Testis (tissue), 2 donors: ENCODE measurements at regions not wholly inside any gene's neighbourhood (a gene's known extent, or its start where the extent isn't known, plus 50 kb on each side); places are given as distances from the start of the nearest gene placed in this dataset.

Experiments
- DNase-seq: peaks from one replicate; pipeline ENCODE4 v3.0.0-alpha.2; 2019
- H3K27ac ChIP-seq, 2 donors: fragments of 200-600 bp; sonication (generic); one replicate each; pipeline ENCODE4 v1.5.1; 2019
- H3K27me3 ChIP-seq: fragments of 200-600 bp; sonication (generic); one replicate; pipeline ENCODE4 v1.5.1; 2019
- H3K36me3 ChIP-seq: fragments of 200-600 bp; sonication (generic); one replicate; pipeline ENCODE4 v1.5.1; 2017; ENCODE audit warnings: low read depth; ENCODE audit errors: missing control alignments
- H3K4me1 ChIP-seq: fragments of 200-600 bp; sonication (generic); one replicate; pipeline ENCODE4 v1.5.1; 2019
- H3K4me3 ChIP-seq, 2 donors: fragments of 200-600 bp; sonication (generic); one replicate each; pipeline ENCODE4 v1.5.1; 2017 to 2019
- H3K9me3 ChIP-seq: fragments of 200-600 bp; sonication (generic); one replicate; pipeline ENCODE4 v1.5.1; 2017
- CTCF ChIP-seq, 3 experiments: fragments of 450-650 bp in 2 of 3; fragments of 200-600 bp in 1 of 3; sonication (generic) in 1 of 3; IDR thresholded peaks; one replicate each; pipeline ENCODE4 v1.5.1; 2016 to 2019; ENCODE audit warnings: antibody characterized with exemption in 3 of 3, mild to moderate bottlenecking in 2 of 3, moderate library complexity in 1 of 3
- POLR2A ChIP-seq: fragments of 450-650 bp; IDR thresholded peaks from one replicate; pipeline ENCODE4 v1.6.1; 2017; ENCODE audit warnings: antibody characterized with exemption, mild to moderate bottlenecking, moderate library complexity
- WGBS, 2 donors: methylation state at CpG; one replicate each; pipeline ENCODE4 v1.1.5; 2018; 5-methylcytosine and 5-hydroxymethylcytosine counted together
- intact Hi-C: fragments of 100-400 bp; cut with DNase I; formaldehyde crosslinking; loops from one replicate; pipeline ENCODE4 v1.15.1; 2023; ENCODE audit warnings: low total_unique reads

DNA sequence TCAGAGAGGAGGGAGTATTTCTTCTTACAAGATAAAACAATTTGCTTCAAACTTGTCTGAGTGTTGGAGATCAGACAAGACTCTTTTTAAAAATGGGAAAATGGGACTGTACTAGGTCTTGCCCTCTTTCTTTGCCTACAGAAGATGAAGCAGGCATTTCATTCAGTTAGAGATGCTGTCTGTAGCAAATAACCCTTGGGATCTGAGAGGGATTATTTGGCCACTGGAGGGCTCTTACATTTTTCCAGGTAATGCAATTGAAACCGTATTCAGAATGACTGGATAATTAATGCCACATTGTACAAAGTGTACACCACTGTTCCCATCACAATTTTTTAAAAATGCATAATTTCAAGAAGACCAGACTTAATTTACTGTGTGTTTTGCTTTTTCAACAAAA lies 258.5 kb upstream of the KIRREL3 start:
- Histone ChIP-seq H3K9me3 (no peaks in the 10 kb centered on the region), H3K4me3 (no peak overlapping the region), H3K27ac (no peak overlapping the region), H3K4me1 (no peaks in the 10 kb centered on the region), H3K36me3 (no peaks in the 10 kb centered on the region), H3K27me3 (no peaks in the 10 kb centered on the region)
- 70 to 71% methylated on average over 1 of the region's 1 CpG for whole genome bisulfite sequencing, 2 donors
- TF ChIP-seq POLR2A (no peak), CTCF (IDR thresholded peaks at IDR 0.05) (no peak)
- DNase-seq: no peak
- intact Hi-C loops: no loop called here

GRCh38 chr11:127255209-127255608 lies 254.6 kb upstream of the KIRREL3 start:
- Histone ChIP-seq H3K4me3 (no peak overlapping the region), H3K27ac (no peak overlapping the region), H3K36me3 (no peaks in the 10 kb centered on the region), H3K27me3 (no peaks in the 10 kb centered on the region), H3K4me1 (no peaks in the 10 kb centered on the region), H3K9me3 (no peaks in the 10 kb centered on the region)
- TF ChIP-seq POLR2A (no peak), CTCF (IDR thresholded peaks at IDR 0.05) (no peak)
- 35 to 51% methylated on average over 6 of the region's 6 CpGs for WGBS, 2 donors
- DNase-seq: no peak
- intact Hi-C loops: no loop called here

GRCh38 chr11:127252321-127252720 lies 251.8 kb upstream of the KIRREL3 start:
- no peak for DNase-seq
- Histone ChIP-seq H3K9me3 (no peaks in the 10 kb centered on the region), H3K36me3 (no peaks in the 10 kb centered on the region), H3K27ac (no peak overlapping the region), H3K27me3 (no peaks in the 10 kb centered on the region), H3K4me3 (no peak overlapping the region), H3K4me1 (no peaks in the 10 kb centered on the region)
- 83 to 84% methylated on average over 1 to 3 of the region's 3 CpGs for WGBS, 2 donors
- TF ChIP-seq CTCF (IDR thresholded peaks at IDR 0.05) (no peak), POLR2A (no peak)
- intact Hi-C loops: no loop called here

GRCh38 chr11:127249576-127249975 lies 249.0 kb upstream of the KIRREL3 start:
- 83 to 88% methylated on average over 4 of the region's 4 CpGs for WGBS, 2 donors
- Histone ChIP-seq H3K27ac (no peak overlapping the region), H3K4me3 (no peak overlapping the region), H3K4me1 (no peaks in the 10 kb centered on the region), H3K36me3 (no peaks in the 10 kb centered on the region), H3K9me3 (no peaks in the 10 kb centered on the region), H3K27me3 (no peaks in the 10 kb centered on the region)
- DNase-seq: no peak
- TF ChIP-seq CTCF (IDR thresholded peaks at IDR 0.05) (no peak), POLR2A (no peak)
- intact Hi-C loops: no loop called here

DNA sequence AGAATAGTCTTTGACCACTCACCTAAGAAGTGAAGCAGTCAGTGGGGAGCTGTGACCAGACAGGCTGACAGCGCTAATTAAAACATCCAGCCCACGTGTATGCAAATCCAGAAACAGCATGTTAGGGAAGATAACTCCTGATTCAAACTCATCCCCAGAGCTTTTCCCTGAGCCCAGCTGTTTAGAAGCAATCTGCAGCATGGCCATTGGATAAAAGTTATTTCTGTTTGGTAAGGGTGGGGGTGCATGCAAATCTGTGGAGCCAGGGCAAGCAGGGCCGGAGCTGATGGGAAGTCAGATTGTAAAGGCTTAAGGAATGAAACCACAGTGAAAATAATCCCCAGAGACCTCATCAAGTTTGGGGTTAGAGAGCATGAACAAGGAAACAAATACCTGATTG lies 247.9 kb upstream of the KIRREL3 start:
- Histone ChIP-seq H3K9me3 (no peaks in the 10 kb centered on the region), H3K27me3 (no peaks in the 10 kb centered on the region), H3K27ac (no peak overlapping the region), H3K4me3 (no peak overlapping the region), H3K4me1 (no peaks in the 10 kb centered on the region), H3K36me3 (no peaks in the 10 kb centered on the region)
- 68 to 70% methylated on average over 3 of the region's 3 CpGs for WGBS, 2 donors
- no peak for TF ChIP-seq POLR2A
- no peak for TF ChIP-seq CTCF (IDR thresholded peaks at IDR 0.05)
- intact Hi-C loops: no loop called here
- DNase-seq: no peak
